HCT116 (cell line): ENCODE measurements at regions not wholly inside any gene's neighbourhood (a gene's known extent, or its start where the extent isn't known, plus 50 kb on each side); places are given as distances from the start of the nearest gene placed in this dataset.

ENCODE experiments used
- ATAC-seq: fragments of 200-7000 bp; cut with Tn5 transposase; 2 replicates; pipeline ENCODE4 v1.9.1; 2020; ENCODE audit warnings: mild to moderate bottlenecking, moderate library complexity
- BruUV-seq: library from RNA; stranded (reverse); fragments of 400-500 nt; replicated peaks from 2 replicates; lab custom pipeline; 2021; lab: Mats Ljungman, UMichigan
- CTCF ChIA-PET: fragments of 300-600 bp; sonication (Branson Sonifier 250); formaldehyde crosslinking; loops from one replicate; lab custom pipeline; 2021; ENCODE audit warnings: antibody characterized with exemption; lab: Charles Lee
- POLR2A ChIA-PET: fragments of 300-600, 350-600 bp; sonication (Branson Sonifier 250); formaldehyde crosslinking; loops from one replicate; lab custom pipeline; 2021; ENCODE audit warnings: antibody characterized with exemption; lab: Charles Lee
- RAD21 ChIA-PET, 2 experiments: fragments of 300-600 bp; sonication (Branson Sonifier 250); formaldehyde crosslinking; loops; one replicate each; lab custom pipeline; 2023; ENCODE audit warnings: low total read pairs in 2 of 2; ENCODE audit not compliant: uncharacterized antibody in 2 of 2, unreplicated experiment in 2 of 2, low non-redundant PET in 1 of 2; lab: Charles Lee
- DNase-seq: peaks from one replicate; pipeline ENCODE4 v3.0.0-alpha.2; 2010; ENCODE audit warnings: low read depth, low spot score
- H2AFZ ChIP-seq: fragments of 200-600 bp; shearing (Covaris generic), sonication (generic); 2 replicates; pipeline ENCODE4 v1.6.1; 2017; ENCODE audit warnings: low read depth, mixed run types, mixed read lengths, antibody characterized with exemption, low read length; ENCODE audit not compliant: poor library complexity, severe bottlenecking
- H3K27ac ChIP-seq: 2 replicates; pipeline ENCODE4 v1.5.1; 2012; ENCODE audit warnings: low read depth, low read length
- H3K27me3 ChIP-seq: fragments of 200-600 bp; sonication (generic); 2 replicates; pipeline ENCODE4 v1.6.1; 2016; ENCODE audit warnings: mixed run types, low read length, mixed read lengths; ENCODE audit not compliant: insufficient read depth
- H3K36me3 ChIP-seq, 2 experiments: fragments of 200-500 bp in 1 of 2; fragments of 200-600 bp in 1 of 2; sonication (Bioruptor generic) in 1 of 2; sonication (generic) in 1 of 2; 2 replicates each; pipeline versions ENCODE4 v1.5.1 to v1.6.1; 2014 to 2016; ENCODE audit warnings: low read length in 2 of 2, inconsistent platforms in 1 of 2, mixed read lengths in 1 of 2, mixed run types in 1 of 2; ENCODE audit not compliant: insufficient read depth in 2 of 2, control insufficient read depth in 1 of 2
- H3K4me1 ChIP-seq, 2 experiments: fragments of 200-600 bp in 1 of 2; sonication (generic) in 1 of 2; 2 replicates each; pipeline versions ENCODE4 v1.5.1 to v1.6.1; 2012 to 2017; ENCODE audit warnings: low read length in 2 of 2, inconsistent platforms in 1 of 2, mild to moderate bottlenecking in 1 of 2, mixed read lengths in 1 of 2, mixed run types in 1 of 2, moderate library complexity in 1 of 2; ENCODE audit not compliant: insufficient read depth in 2 of 2, control insufficient read depth in 1 of 2
- H3K4me2 ChIP-seq: fragments of 200-600 bp; sonication (generic); 2 replicates; pipeline ENCODE4 v1.6.1; 2017; ENCODE audit warnings: mixed run types, low read length, mixed read lengths
- H3K4me3 ChIP-seq, 2 experiments: fragments of 200-600 bp in 1 of 2; sonication (generic) in 1 of 2; replicated peaks in 1 of 2; 2 replicates each; pipeline ENCODE4 v1.5.1; 2011 to 2016; ENCODE audit warnings: low read length in 2 of 2, control low read depth in 1 of 2, low read depth in 1 of 2, mild to moderate bottlenecking in 1 of 2, mixed read lengths in 1 of 2, mixed run types in 1 of 2
- H3K79me2 ChIP-seq: fragments of 200-600 bp; sonication (generic); 2 replicates; pipeline ENCODE4 v1.6.1; 2017; ENCODE audit warnings: mild to moderate bottlenecking, mixed run types, low read length, moderate library complexity, mixed read lengths; ENCODE audit not compliant: insufficient read depth
- H3K9ac ChIP-seq: fragments of 200-600 bp; sonication (generic); 2 replicates; pipeline ENCODE4 v1.6.1; 2016; ENCODE audit warnings: low read length, mixed read lengths
- H3K9me2 ChIP-seq: fragments of 200-600 bp; sonication (generic), shearing (Covaris generic); 2 replicates; pipeline ENCODE4 v1.6.1; 2017; ENCODE audit warnings: mixed run types, mild to moderate bottlenecking, moderate library complexity; ENCODE audit not compliant: insufficient read depth
- H3K9me3 ChIP-seq, 2 experiments: fragments of 200-500 bp in 1 of 2; fragments of 200-600 bp in 1 of 2; sonication (Bioruptor generic) in 1 of 2; sonication (generic) in 1 of 2; 2 replicates each; pipeline ENCODE4 v1.6.1; 2014 to 2017; ENCODE audit warnings: low read length in 2 of 2, mixed read lengths in 2 of 2, inconsistent platforms in 1 of 2, low read depth in 1 of 2, mild to moderate bottlenecking in 1 of 2, mixed run types in 1 of 2, moderate library complexity in 1 of 2; ENCODE audit not compliant: control insufficient read depth in 1 of 2, insufficient read depth in 1 of 2
- H4K20me1 ChIP-seq: fragments of 200-600 bp; sonication (generic), shearing (Covaris generic); 2 replicates; pipeline ENCODE4 v1.6.1; 2017; ENCODE audit warnings: mixed run types, mild to moderate bottlenecking, moderate library complexity; ENCODE audit not compliant: insufficient read depth
- ATF3 ChIP-seq: IDR thresholded peaks from 2 replicates; pipeline ENCODE4 v1.6.1; 2012
- CEBPB ChIP-seq: IDR thresholded peaks from 2 replicates; pipeline ENCODE4 v1.6.1; 2012; ENCODE audit warnings: low read depth
- CTCF ChIP-seq, 3 experiments: fragments of 200-600 bp in 1 of 3; sonication (generic) in 1 of 3; IDR thresholded peaks in 2 of 3; conservative IDR thresholded peaks in 1 of 3; 2 replicates each; pipeline ENCODE4 v1.5.1; 2012 to 2017; ENCODE audit warnings: low read depth in 2 of 3, low read length in 2 of 3, antibody characterized with exemption in 1 of 3, borderline replicate concordance in 1 of 3, control low read depth in 1 of 3, mild to moderate bottlenecking in 1 of 3, mixed read lengths in 1 of 3, mixed run types in 1 of 3, moderate library complexity in 1 of 3; ENCODE audit not compliant: insufficient read depth in 1 of 3
- EGR1 ChIP-seq: IDR thresholded peaks from 2 replicates; pipeline ENCODE4 v1.6.1; 2012; ENCODE audit warnings: low read depth
- EZH2 ChIP-seq: fragments of 200-600 bp; sonication (generic); IDR thresholded peaks from 2 replicates; pipeline ENCODE4 v1.6.1; 2017; ENCODE audit warnings: antibody characterized with exemption, mixed run types
- EZH2phosphoT487 ChIP-seq: fragments of 200-600 bp; IDR thresholded peaks from 2 replicates; pipeline ENCODE4 v1.6.1; 2018; ENCODE audit warnings: antibody characterized with exemption, borderline replicate concordance
- FOSL1 ChIP-seq: IDR thresholded peaks from 2 replicates; pipeline ENCODE4 v1.6.1; 2012; ENCODE audit warnings: low read depth
- JUND ChIP-seq: IDR thresholded peaks from 2 replicates; pipeline ENCODE4 v1.6.1; 2012
- MAX ChIP-seq: IDR thresholded peaks from 2 replicates; pipeline ENCODE4 v1.6.1; 2012
- POLR2AphosphoS5 ChIP-seq: IDR thresholded peaks from 2 replicates; pipeline ENCODE4 v1.6.1; 2011; ENCODE audit warnings: mild to moderate bottlenecking, low read depth, low read length, moderate library complexity
- RAD21 ChIP-seq: IDR thresholded peaks from 2 replicates; pipeline ENCODE4 v1.6.1; 2012; ENCODE audit warnings: low read depth, mild to moderate bottlenecking
- REST ChIP-seq: IDR thresholded peaks from 2 replicates; pipeline ENCODE4 v1.6.1; 2012; ENCODE audit warnings: low read depth
- SIN3A ChIP-seq: IDR thresholded peaks from 2 replicates; pipeline ENCODE4 v1.6.1; 2012; ENCODE audit warnings: low read depth
- SP1 ChIP-seq: IDR thresholded peaks from 2 replicates; pipeline ENCODE4 v1.6.1; 2012; ENCODE audit warnings: low read depth
- SRF ChIP-seq: IDR thresholded peaks from 2 replicates; pipeline ENCODE4 v1.6.1; 2012; ENCODE audit warnings: low read depth
- ZNF274 ChIP-seq: fragments of 200-500 bp; sonication (Bioruptor generic); IDR thresholded peaks from 2 replicates; pipeline ENCODE4 v1.6.1; 2014; ENCODE audit warnings: mild to moderate bottlenecking, low read depth, low read length, inconsistent platforms
- intact Hi-C: fragments of 100-400 bp; cut with micrococcal nuclease; formaldehyde crosslinking; loops from 2 replicates; pipeline ENCODE4 v1.10.0; 2022

- intact Hi-C loops: no loop called here
- no TSS peak for BruUV-seq
- no peak overlapping the region for H3K4me2 ChIP-seq
- peaks cover 3 to 20% of the 10 kb centered on the region in 2 experiments; a peak in 2 of 4 replicates for H3K9me3 ChIP-seq
- ATAC-seq (no peak), DNase-seq (no peak)
- RAD21 ChIA-PET: no interaction called here
- no peak overlapping the region for H3K9ac ChIP-seq
- H3K27ac ChIP-seq: no peak overlapping the region
- H3K4me3 ChIP-seq: no peak overlapping the region
- POLR2A ChIA-PET: no interaction called here
- CTCF ChIA-PET: no interaction called here
- no peaks in the 10 kb centered on the region; the same call in 1 of the 2 replicates for H3K27me3 ChIP-seq
- H3K36me3 ChIP-seq: no peaks in the 10 kb centered on the region
- H3K79me2 ChIP-seq: no peaks in the 10 kb centered on the region
- H3K4me1 ChIP-seq: no peaks in the 10 kb centered on the region
- no peaks in the 10 kb centered on the region for H4K20me1 ChIP-seq
- no peak for TF ChIP-seq ATF3
- TF ChIP-seq EGR1: no peak
- TF ChIP-seq SIN3A: no peak
- TF ChIP-seq MAX: no peak
- no peak for TF ChIP-seq SP1
- TF ChIP-seq EZH2phosphoT487: no peak
- no peak for TF ChIP-seq SRF
- no peak for TF ChIP-seq CEBPB
- TF ChIP-seq EZH2: no peak
- TF ChIP-seq ZNF274: no peak
- TF ChIP-seq RAD21: no peak
- TF ChIP-seq FOSL1: no peak
- TF ChIP-seq POLR2AphosphoS5: no peak
- TF ChIP-seq CTCF (IDR thresholded peaks at IDR 0.05 in 2 of 3, conservative IDR thresholded peaks at IDR 0.05 in 1 of 3; ENCODE audit: borderline replicate concordance in 1 of 3, insufficient read depth in 1 of 3, low read depth in 2 of 3, low read length in 2 of 3): no peak
- no peak for TF ChIP-seq REST
- TF ChIP-seq JUND: no peak
- no peak overlapping the region for H2AFZ ChIP-seq
- no peaks in the 10 kb centered on the region for H3K9me2 ChIP-seq
These were observed 229.0 kb upstream of the NLRP1 start for GRCh38 chr17:5813357-5813756.
